C4-2B (cell line): ENCODE measurements at regions not wholly inside any gene's neighbourhood (a gene's known extent, or its start where the extent isn't known, plus 50 kb on each side); places are given as distances from the start of the nearest gene placed in this dataset.

Experiments
- ZFX ChIP-seq: fragments of 450-650 bp; IDR thresholded peaks from 2 replicates; pipeline ENCODE4 v1.6.1; 2017
- TF ChIP-seq, protein P1 (sequence below): fragments of 450-650 bp; conservative IDR thresholded peaks from 2 replicates; pipeline ENCODE4 v1.5.1; 2017; ENCODE audit warnings: mild to moderate bottlenecking

DNA sequence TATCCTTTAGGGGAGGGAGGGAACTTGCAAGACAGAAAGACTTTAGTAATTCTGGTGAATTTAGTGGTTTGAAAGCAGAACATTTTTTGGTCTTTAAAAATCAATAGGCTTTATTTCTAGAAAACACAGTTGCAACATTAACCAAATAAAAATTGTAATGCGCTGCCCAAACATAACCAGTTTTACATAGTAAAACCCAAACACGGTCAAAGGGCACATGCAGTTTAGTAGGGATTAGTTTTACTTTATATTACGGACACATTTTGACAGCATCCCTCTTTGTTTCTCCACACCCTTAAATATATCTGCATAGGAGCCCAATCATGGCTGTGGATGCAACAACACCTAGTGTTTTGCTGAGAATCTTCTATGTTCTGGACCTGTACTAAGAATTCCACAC lies 156.7 kb downstream of the NR2F2 start:
- TF ChIP-seq, protein P1, sequence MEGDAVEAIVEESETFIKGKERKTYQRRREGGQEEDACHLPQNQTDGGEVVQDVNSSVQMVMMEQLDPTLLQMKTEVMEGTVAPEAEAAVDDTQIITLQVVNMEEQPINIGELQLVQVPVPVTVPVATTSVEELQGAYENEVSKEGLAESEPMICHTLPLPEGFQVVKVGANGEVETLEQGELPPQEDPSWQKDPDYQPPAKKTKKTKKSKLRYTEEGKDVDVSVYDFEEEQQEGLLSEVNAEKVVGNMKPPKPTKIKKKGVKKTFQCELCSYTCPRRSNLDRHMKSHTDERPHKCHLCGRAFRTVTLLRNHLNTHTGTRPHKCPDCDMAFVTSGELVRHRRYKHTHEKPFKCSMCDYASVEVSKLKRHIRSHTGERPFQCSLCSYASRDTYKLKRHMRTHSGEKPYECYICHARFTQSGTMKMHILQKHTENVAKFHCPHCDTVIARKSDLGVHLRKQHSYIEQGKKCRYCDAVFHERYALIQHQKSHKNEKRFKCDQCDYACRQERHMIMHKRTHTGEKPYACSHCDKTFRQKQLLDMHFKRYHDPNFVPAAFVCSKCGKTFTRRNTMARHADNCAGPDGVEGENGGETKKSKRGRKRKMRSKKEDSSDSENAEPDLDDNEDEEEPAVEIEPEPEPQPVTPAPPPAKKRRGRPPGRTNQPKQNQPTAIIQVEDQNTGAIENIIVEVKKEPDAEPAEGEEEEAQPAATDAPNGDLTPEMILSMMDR = no peak
- TF ChIP-seq ZFX = no peak
